Nephron progenitor cell (in vitro differentiated cells): ENCODE measurements at regions not wholly inside any gene's neighbourhood (a gene's known extent, or its start where the extent isn't known, plus 50 kb on each side); places are given as distances from the start of the nearest gene placed in this dataset.
A peak's percentile ranks its signal among the peaks of the same experiment; 100 is the strongest.
"Not testable (repeated sequence)": the region's sequence is repeated elsewhere in the genome, so short reads cannot be mapped to it uniquely, and the experiment has no call there.

Source experiments
- DNase-seq: peaks from one replicate; pipeline ENCODE4 v3.0.0; 2021
- H3K27ac Mint-ChIP-seq: 2 replicates; pipeline ENCODE4 v1.8.0; 2021; ENCODE audit warnings: mild to moderate bottlenecking, moderate library complexity, mixed read lengths
- H3K27me3 Mint-ChIP-seq: 2 replicates; pipeline ENCODE4 v1.8.0; 2021; ENCODE audit warnings: mild to moderate bottlenecking, low read depth, mixed read lengths; ENCODE audit not compliant: poor library complexity
- H3K36me3 Mint-ChIP-seq: 2 replicates; pipeline ENCODE4 v1.8.0; 2021; ENCODE audit warnings: low read depth, mixed read lengths
- H3K4me1 Mint-ChIP-seq: 2 replicates; pipeline ENCODE4 v1.8.0; 2021; ENCODE audit warnings: mixed read lengths
- H3K4me3 Mint-ChIP-seq: 2 replicates; pipeline ENCODE4 v1.8.0; 2021; ENCODE audit warnings: mild to moderate bottlenecking, moderate library complexity, mixed read lengths
- H3K9me3 Mint-ChIP-seq: 2 replicates; pipeline ENCODE4 v1.8.0; 2021; ENCODE audit warnings: mild to moderate bottlenecking, moderate library complexity, mixed read lengths
- CTCF ChIP-seq: fragments of 200-600 bp; sonication (generic); IDR thresholded peaks from 2 replicates; pipeline ENCODE4 v1.5.0; 2021; ENCODE audit warnings: antibody characterized with exemption

DNA sequence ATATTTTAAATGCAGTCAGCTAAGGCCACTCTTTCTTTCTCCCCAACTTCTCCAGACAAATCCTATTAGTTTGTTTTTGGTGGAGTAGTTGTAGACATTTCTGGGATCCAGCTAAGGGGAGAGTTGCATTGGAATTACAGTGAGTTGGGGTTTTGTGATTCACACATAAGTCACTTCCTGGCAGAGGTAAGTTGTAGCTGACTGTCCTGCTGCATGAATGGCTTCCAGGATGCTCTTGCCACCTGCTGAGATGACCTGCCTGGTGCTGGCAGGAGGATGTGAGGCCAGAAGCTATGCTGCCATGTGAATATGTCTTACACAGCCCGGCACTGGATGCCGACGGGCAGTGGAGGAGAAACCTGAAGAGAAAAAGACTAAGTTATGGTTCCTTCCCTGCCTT, 243.7 kb downstream of the TDRD15 start:
- Mint-ChIP-seq H3K27ac (no peak overlapping the region), H3K36me3 (no peaks in the 10 kb centered on the region), H3K4me1 (peaks cover 4% of the 10 kb centered on the region), H3K4me3 (no peak overlapping the region), H3K9me3 (no peaks in the 10 kb centered on the region), H3K27me3 (peaks cover 6% of the 10 kb centered on the region)
- TF ChIP-seq CTCF: no peak
- DNase-seq: no peak

GRCh38 chr2:21369787-21370186, 246.0 kb downstream of the TDRD15 start:
- Mint-ChIP-seq H3K9me3 (no peaks in the 10 kb centered on the region), H3K27ac (no peak overlapping the region), H3K4me3 (no peak overlapping the region), H3K4me1 (peaks cover 4% of the 10 kb centered on the region), H3K27me3 (peaks cover 3% of the 10 kb centered on the region), H3K36me3 (no peaks in the 10 kb centered on the region)
- no peak for TF ChIP-seq CTCF
- no peak for DNase-seq

DNA sequence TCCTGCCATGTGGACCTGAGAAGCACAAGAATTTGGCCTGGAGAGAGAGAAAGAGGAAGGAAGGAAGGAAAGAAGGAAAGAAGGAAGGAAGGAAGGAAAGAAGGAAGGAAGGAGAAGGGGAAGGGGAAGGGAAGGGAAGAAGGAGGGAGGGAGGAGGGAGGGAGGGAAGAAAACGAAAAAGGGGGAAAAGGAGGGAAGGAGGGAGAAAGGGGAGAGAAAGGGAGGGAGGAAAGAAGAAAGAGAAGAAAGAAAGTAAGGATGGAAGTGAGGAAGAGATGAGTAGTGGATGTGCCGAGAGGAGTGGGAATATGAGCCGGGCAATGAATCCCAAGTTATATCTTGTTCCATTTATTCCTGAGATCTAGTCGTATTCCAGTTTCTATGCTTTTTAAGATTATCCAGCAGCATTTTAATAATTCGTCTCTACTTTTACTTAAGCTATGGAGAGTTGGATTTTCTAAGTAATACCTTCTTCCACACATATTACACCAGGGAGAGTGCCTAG, 247.8 kb downstream of the TDRD15 start:
- TF ChIP-seq CTCF: no peak
- peaks cover 3% of the 10 kb centered on the region for H3K27me3 Mint-ChIP-seq
- no peak overlapping the region for H3K4me3 Mint-ChIP-seq
- no peak overlapping the region for H3K27ac Mint-ChIP-seq
- H3K9me3 Mint-ChIP-seq: no peaks in the 10 kb centered on the region
- peaks cover 4% of the 10 kb centered on the region for H3K4me1 Mint-ChIP-seq
- H3K36me3 Mint-ChIP-seq: no peaks in the 10 kb centered on the region
- DNase-seq: no peak

GRCh38 chr2:21372654-21373053, 248.9 kb downstream of the TDRD15 start:
- H3K4me3 Mint-ChIP-seq: no peak overlapping the region
- peaks cover 3% of the 10 kb centered on the region for H3K27me3 Mint-ChIP-seq
- no peak for DNase-seq
- no peak overlapping the region for H3K27ac Mint-ChIP-seq
- no peaks in the 10 kb centered on the region for H3K9me3 Mint-ChIP-seq
- TF ChIP-seq CTCF: peak; percentile 42
- peaks cover 4% of the 10 kb centered on the region for H3K4me1 Mint-ChIP-seq
- no peaks in the 10 kb centered on the region for H3K36me3 Mint-ChIP-seq

DNA sequence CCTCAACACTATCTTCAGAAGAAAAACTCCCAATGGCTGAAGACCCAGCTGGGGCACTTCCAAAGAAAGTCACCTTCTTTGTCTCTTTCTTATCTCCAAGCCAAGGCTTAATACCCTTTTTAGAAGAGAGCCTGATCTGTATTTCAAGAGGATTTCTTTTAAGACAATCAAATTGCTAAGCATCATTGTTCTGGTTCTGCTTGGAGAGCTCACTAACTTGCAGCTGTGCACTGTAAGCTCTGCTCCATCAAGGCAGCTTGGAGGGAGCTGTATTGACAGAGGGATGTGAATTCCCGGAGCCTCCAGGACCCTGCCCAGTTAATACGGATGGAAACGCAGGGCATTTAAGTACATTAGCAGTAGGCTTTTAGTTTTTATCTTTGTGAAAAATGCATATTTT, 253.1 kb downstream of the TDRD15 start:
- Mint-ChIP-seq H3K27me3 (no peaks in the 10 kb centered on the region), H3K36me3 (no peaks in the 10 kb centered on the region), H3K27ac (no peak overlapping the region), H3K4me3 (no peak overlapping the region), H3K9me3 (peaks cover 6% of the 10 kb centered on the region), H3K4me1 (no peaks in the 10 kb centered on the region)
- TF ChIP-seq CTCF: no peak
- no peak for DNase-seq

DNA sequence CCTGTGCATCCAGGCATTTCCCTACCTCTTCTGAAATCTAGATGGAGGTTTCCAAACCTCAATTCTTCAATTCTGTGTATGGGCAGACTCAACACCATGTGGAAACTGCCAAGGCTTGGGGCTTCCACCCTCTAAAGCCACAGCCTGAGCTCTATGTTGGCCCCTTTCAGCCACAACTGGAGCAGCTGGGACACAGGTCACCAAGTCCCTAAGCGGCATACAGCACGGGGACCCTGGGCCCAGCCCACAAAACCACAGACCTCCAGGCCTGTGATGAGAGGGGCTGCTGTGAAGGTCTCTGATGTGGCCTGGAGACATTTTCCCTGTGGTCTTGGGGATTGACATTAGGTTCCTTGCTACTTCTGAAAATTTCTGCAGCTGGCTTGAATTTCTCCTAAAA, 255.4 kb downstream of the TDRD15 start:
- Mint-ChIP-seq H3K27ac (no peak overlapping the region), H3K4me3 (no peak overlapping the region), H3K36me3 (no peaks in the 10 kb centered on the region), H3K9me3 (peaks cover 6% of the 10 kb centered on the region), H3K4me1 (no peaks in the 10 kb centered on the region), H3K27me3 (no peaks in the 10 kb centered on the region)
- TF ChIP-seq CTCF: no peak
- DNase-seq: no peak

GRCh38 chr2:21379668-21380067, 255.9 kb downstream of the TDRD15 start:
- not testable (repeated sequence) for H3K27me3 Mint-ChIP-seq, H3K4me3 Mint-ChIP-seq, H3K9me3 Mint-ChIP-seq, H3K36me3 Mint-ChIP-seq, DNase-seq, H3K4me1 Mint-ChIP-seq, H3K27ac Mint-ChIP-seq
